WTC11 (cell line): ENCODE measurements at regions not wholly inside any gene's neighbourhood (a gene's known extent, or its start where the extent isn't known, plus 50 kb on each side); places are given as distances from the start of the nearest gene placed in this dataset.
"Not testable (repeated sequence)": the region's sequence is repeated elsewhere in the genome, so short reads cannot be mapped to it uniquely, and the experiment has no call there.

Experiments used
- ATAC-seq: fragments of 200-7000 bp; cut with Tn5 transposase; 2 replicates; pipeline ENCODE4 v1.10.0; 2021; ENCODE audit warnings: mild to moderate bottlenecking, moderate library complexity
- CTCF ChIA-PET: fragments of 300-600 bp; sonication (Branson Sonifier 250); formaldehyde crosslinking; loops from one replicate; lab custom pipeline; 2021; ENCODE audit warnings: antibody characterized with exemption; lab: Charles Lee
- POLR2A ChIA-PET: fragments of 350-600 bp; sonication (Branson Sonifier 250); formaldehyde crosslinking; loops from one replicate; lab custom pipeline; 2021; ENCODE audit warnings: antibody characterized with exemption; lab: Charles Lee
- DNase-seq: peaks from one replicate; pipeline ENCODE4 v3.0.0; 2021; ENCODE audit warnings: low spot score
- H3K27ac Mint-ChIP-seq: 2 replicates; pipeline ENCODE4 v1.8.0; 2021; ENCODE audit warnings: mixed read lengths
- H3K27me3 Mint-ChIP-seq: 2 replicates; pipeline ENCODE4 v1.8.0; 2021; ENCODE audit warnings: low read depth, mild to moderate bottlenecking, moderate library complexity, mixed read lengths
- H3K36me3 Mint-ChIP-seq: 2 replicates; pipeline ENCODE4 v1.8.0; 2021; ENCODE audit warnings: mixed read lengths
- H3K4me1 Mint-ChIP-seq: 2 replicates; pipeline ENCODE4 v1.8.0; 2022; ENCODE audit warnings: mixed read lengths
- H3K4me3 Mint-ChIP-seq: 2 replicates; pipeline ENCODE4 v1.8.0; 2021; ENCODE audit warnings: mild to moderate bottlenecking, moderate library complexity, mixed read lengths
- H3K9me3 Mint-ChIP-seq: 2 replicates; pipeline ENCODE4 v1.8.0; 2021; ENCODE audit warnings: mixed read lengths
- ARID4B ChIP-seq: sonication (generic); formaldehyde crosslinking; IDR thresholded peaks from 2 replicates; pipeline ENCODE4 v1.8.0; 2023; ENCODE audit warnings: missing genetic modification reagents, mild to moderate bottlenecking, borderline replicate concordance
- ATF3 ChIP-seq: sonication (generic); formaldehyde crosslinking; conservative IDR thresholded peaks from 2 replicates; pipeline ENCODE4 v1.8.1; 2022; ENCODE audit warnings: mild to moderate bottlenecking, missing genetic modification reagents
- FOXK1 ChIP-seq: sonication (generic); formaldehyde crosslinking; IDR thresholded peaks from 2 replicates; pipeline ENCODE4 v1.8.0; 2022; ENCODE audit warnings: mild to moderate bottlenecking, moderate library complexity, missing genetic modification reagents
- FOXP4 ChIP-seq: sonication (generic); formaldehyde crosslinking; IDR thresholded peaks from 2 replicates; pipeline ENCODE4 v1.8.0; 2022; ENCODE audit warnings: mild to moderate bottlenecking, missing genetic modification reagents
- JUN ChIP-seq: sonication (generic); formaldehyde crosslinking; IDR thresholded peaks from 2 replicates; pipeline ENCODE4 v1.8.0; 2023; ENCODE audit warnings: mild to moderate bottlenecking, missing genetic modification reagents
- MXD4 ChIP-seq: fragments of 250-450 bp; sonication (Bioruptor Pico); IDR thresholded peaks from 2 replicates; pipeline ENCODE4 v1.8.0; 2021; ENCODE audit warnings: mild to moderate bottlenecking, moderate library complexity, borderline replicate concordance
- NFYB ChIP-seq: sonication (generic); formaldehyde crosslinking; conservative IDR thresholded peaks from 2 replicates; pipeline ENCODE4 v1.8.0; 2022; ENCODE audit warnings: low read depth, missing genetic modification reagents
- NR1H2 ChIP-seq: sonication (generic); formaldehyde crosslinking; IDR thresholded peaks from 2 replicates; pipeline ENCODE4 v1.9.0; 2021; ENCODE audit warnings: mild to moderate bottlenecking, moderate library complexity, missing genetic modification reagents
- OVOL2 ChIP-seq: fragments of 250-450 bp; sonication (Bioruptor Pico); IDR thresholded peaks from 2 replicates; pipeline ENCODE4 v1.9.0; 2021; ENCODE audit warnings: mild to moderate bottlenecking, borderline replicate concordance
- SMAD3 ChIP-seq: sonication (generic); formaldehyde crosslinking; IDR thresholded peaks from 2 replicates; pipeline ENCODE4 v1.8.0; 2022; ENCODE audit warnings: missing genetic modification reagents, mild to moderate bottlenecking, borderline replicate concordance
- TEAD1 ChIP-seq: sonication (generic); formaldehyde crosslinking; IDR thresholded peaks from 2 replicates; pipeline ENCODE4 v1.8.0; 2022; ENCODE audit warnings: mild to moderate bottlenecking, missing genetic modification reagents
- ZBTB21 ChIP-seq: sonication (generic); formaldehyde crosslinking; IDR thresholded peaks from 2 replicates; pipeline ENCODE4 v1.8.1; 2023; ENCODE audit warnings: mild to moderate bottlenecking, missing genetic modification reagents, borderline replicate concordance
- ZNF396 ChIP-seq: fragments of 250-450 bp; sonication (Bioruptor Pico); IDR thresholded peaks from 2 replicates; pipeline ENCODE4 v1.8.0; 2021; ENCODE audit warnings: mild to moderate bottlenecking, moderate library complexity, borderline replicate concordance
- ZNF416 ChIP-seq: fragments of 250-450 bp; sonication (Bioruptor Pico); IDR thresholded peaks from 2 replicates; pipeline ENCODE4 v1.9.0; 2021; ENCODE audit warnings: mild to moderate bottlenecking, inconsistent platforms
- ZNF423 ChIP-seq: fragments of 250-450 bp; sonication (Bioruptor Pico); IDR thresholded peaks from 2 replicates; pipeline ENCODE4 v2.1.2; 2022; ENCODE audit warnings: mild to moderate bottlenecking, moderate library complexity
- TF ChIP-seq, protein P1 (sequence below): sonication (generic); formaldehyde crosslinking; IDR thresholded peaks from 2 replicates; pipeline ENCODE4 v1.8.0; 2023; ENCODE audit warnings: mild to moderate bottlenecking, missing genetic modification reagents
- TF ChIP-seq, protein P2 (sequence below): sonication (generic); formaldehyde crosslinking; IDR thresholded peaks from 2 replicates; pipeline ENCODE4 v1.8.1; 2023; ENCODE audit warnings: mild to moderate bottlenecking, missing genetic modification reagents, borderline replicate concordance
- TF ChIP-seq, protein P3 (sequence below): fragments of 250-450 bp; sonication (Bioruptor Pico); IDR thresholded peaks from 2 replicates; pipeline ENCODE4 v1.8.0; 2021; ENCODE audit warnings: mild to moderate bottlenecking
- TF ChIP-seq, protein P4 (sequence below): sonication (generic); formaldehyde crosslinking; IDR thresholded peaks from 2 replicates; pipeline ENCODE4 v1.8.0; 2022; ENCODE audit warnings: mild to moderate bottlenecking, missing genetic modification reagents

GRCh38 chr10:65284495-65285041, 1641.3 kb upstream of the LRRTM3 start:
- H3K4me3 Mint-ChIP-seq: no peak overlapping the region
- peaks cover 32% of the 10 kb centered on the region for H3K9me3 Mint-ChIP-seq
- ATAC-seq (no peak), DNase-seq (no peak)
- POLR2A ChIA-PET: no interaction called here
- H3K27ac Mint-ChIP-seq: no peak overlapping the region
- TF ChIP-seq TEAD1 (CRISPR knock-in tag) (no peak), SMAD3 (CRISPR knock-in tag) (no peak), FOXK1 (no peak), ATF3 (CRISPR knock-in tag) (no peak), NR1H2 (CRISPR knock-in tag) (no peak), ZNF396 (no peak), JUN (CRISPR knock-in tag) (no peak), ZNF423 (no peak), ZBTB21 (CRISPR knock-in tag) (no peak), FOXP4 (CRISPR knock-in tag) (no peak), OVOL2 (CRISPR knock-in tag) (no peak), MXD4 (no peak), ARID4B (CRISPR knock-in tag) (no peak), ZNF416 (CRISPR knock-in tag) (no peak), NFYB (CRISPR knock-in tag) (no peak)
- TF ChIP-seq, protein P1, sequence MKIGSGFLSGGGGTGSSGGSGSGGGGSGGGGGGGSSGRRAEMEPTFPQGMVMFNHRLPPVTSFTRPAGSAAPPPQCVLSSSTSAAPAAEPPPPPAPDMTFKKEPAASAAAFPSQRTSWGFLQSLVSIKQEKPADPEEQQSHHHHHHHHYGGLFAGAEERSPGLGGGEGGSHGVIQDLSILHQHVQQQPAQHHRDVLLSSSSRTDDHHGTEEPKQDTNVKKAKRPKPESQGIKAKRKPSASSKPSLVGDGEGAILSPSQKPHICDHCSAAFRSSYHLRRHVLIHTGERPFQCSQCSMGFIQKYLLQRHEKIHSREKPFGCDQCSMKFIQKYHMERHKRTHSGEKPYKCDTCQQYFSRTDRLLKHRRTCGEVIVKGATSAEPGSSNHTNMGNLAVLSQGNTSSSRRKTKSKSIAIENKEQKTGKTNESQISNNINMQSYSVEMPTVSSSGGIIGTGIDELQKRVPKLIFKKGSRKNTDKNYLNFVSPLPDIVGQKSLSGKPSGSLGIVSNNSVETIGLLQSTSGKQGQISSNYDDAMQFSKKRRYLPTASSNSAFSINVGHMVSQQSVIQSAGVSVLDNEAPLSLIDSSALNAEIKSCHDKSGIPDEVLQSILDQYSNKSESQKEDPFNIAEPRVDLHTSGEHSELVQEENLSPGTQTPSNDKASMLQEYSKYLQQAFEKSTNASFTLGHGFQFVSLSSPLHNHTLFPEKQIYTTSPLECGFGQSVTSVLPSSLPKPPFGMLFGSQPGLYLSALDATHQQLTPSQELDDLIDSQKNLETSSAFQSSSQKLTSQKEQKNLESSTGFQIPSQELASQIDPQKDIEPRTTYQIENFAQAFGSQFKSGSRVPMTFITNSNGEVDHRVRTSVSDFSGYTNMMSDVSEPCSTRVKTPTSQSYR (CRISPR knock-in tag): no peak
- TF ChIP-seq, protein P2, sequence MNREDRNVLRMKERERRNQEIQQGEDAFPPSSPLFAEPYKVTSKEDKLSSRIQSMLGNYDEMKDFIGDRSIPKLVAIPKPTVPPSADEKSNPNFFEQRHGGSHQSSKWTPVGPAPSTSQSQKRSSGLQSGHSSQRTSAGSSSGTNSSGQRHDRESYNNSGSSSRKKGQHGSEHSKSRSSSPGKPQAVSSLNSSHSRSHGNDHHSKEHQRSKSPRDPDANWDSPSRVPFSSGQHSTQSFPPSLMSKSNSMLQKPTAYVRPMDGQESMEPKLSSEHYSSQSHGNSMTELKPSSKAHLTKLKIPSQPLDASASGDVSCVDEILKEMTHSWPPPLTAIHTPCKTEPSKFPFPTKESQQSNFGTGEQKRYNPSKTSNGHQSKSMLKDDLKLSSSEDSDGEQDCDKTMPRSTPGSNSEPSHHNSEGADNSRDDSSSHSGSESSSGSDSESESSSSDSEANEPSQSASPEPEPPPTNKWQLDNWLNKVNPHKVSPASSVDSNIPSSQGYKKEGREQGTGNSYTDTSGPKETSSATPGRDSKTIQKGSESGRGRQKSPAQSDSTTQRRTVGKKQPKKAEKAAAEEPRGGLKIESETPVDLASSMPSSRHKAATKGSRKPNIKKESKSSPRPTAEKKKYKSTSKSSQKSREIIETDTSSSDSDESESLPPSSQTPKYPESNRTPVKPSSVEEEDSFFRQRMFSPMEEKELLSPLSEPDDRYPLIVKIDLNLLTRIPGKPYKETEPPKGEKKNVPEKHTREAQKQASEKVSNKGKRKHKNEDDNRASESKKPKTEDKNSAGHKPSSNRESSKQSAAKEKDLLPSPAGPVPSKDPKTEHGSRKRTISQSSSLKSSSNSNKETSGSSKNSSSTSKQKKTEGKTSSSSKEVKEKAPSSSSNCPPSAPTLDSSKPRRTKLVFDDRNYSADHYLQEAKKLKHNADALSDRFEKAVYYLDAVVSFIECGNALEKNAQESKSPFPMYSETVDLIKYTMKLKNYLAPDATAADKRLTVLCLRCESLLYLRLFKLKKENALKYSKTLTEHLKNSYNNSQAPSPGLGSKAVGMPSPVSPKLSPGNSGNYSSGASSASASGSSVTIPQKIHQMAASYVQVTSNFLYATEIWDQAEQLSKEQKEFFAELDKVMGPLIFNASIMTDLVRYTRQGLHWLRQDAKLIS (CRISPR knock-in tag): no peak
- TF ChIP-seq, protein P3, sequence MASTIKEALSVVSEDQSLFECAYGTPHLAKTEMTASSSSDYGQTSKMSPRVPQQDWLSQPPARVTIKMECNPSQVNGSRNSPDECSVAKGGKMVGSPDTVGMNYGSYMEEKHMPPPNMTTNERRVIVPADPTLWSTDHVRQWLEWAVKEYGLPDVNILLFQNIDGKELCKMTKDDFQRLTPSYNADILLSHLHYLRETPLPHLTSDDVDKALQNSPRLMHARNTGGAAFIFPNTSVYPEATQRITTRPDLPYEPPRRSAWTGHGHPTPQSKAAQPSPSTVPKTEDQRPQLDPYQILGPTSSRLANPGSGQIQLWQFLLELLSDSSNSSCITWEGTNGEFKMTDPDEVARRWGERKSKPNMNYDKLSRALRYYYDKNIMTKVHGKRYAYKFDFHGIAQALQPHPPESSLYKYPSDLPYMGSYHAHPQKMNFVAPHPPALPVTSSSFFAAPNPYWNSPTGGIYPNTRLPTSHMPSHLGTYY (CRISPR knock-in tag): no peak
- TF ChIP-seq, protein P4, sequence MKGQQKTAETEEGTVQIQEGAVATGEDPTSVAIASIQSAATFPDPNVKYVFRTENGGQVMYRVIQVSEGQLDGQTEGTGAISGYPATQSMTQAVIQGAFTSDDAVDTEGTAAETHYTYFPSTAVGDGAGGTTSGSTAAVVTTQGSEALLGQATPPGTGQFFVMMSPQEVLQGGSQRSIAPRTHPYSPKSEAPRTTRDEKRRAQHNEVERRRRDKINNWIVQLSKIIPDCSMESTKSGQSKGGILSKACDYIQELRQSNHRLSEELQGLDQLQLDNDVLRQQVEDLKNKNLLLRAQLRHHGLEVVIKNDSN (CRISPR knock-in tag): no peak
- CTCF ChIA-PET: no interaction called here
- peaks cover 8% of the 10 kb centered on the region for H3K36me3 Mint-ChIP-seq
- H3K4me1 Mint-ChIP-seq: peaks cover 13% of the 10 kb centered on the region
- H3K27me3 Mint-ChIP-seq: no peaks in the 10 kb centered on the region

GRCh38 chr10:65285726-65286125, 1640.1 kb upstream of the LRRTM3 start:
- Mint-ChIP-seq H3K4me1 (peaks cover 13% of the 10 kb centered on the region), H3K9me3 (peaks cover 29% of the 10 kb centered on the region)
- H3K27me3 Mint-ChIP-seq, H3K27ac Mint-ChIP-seq, H3K4me3 Mint-ChIP-seq, ATAC-seq, POLR2A ChIA-PET, H3K36me3 Mint-ChIP-seq, CTCF ChIA-PET, DNase-seq: not testable (repeated sequence)
